ENCODE measurements at regions not wholly inside any gene's neighbourhood (a gene's known extent, or its start where the extent isn't known, plus 50 kb on each side); places are given as distances from the start of the nearest gene placed in this dataset.

DNA sequence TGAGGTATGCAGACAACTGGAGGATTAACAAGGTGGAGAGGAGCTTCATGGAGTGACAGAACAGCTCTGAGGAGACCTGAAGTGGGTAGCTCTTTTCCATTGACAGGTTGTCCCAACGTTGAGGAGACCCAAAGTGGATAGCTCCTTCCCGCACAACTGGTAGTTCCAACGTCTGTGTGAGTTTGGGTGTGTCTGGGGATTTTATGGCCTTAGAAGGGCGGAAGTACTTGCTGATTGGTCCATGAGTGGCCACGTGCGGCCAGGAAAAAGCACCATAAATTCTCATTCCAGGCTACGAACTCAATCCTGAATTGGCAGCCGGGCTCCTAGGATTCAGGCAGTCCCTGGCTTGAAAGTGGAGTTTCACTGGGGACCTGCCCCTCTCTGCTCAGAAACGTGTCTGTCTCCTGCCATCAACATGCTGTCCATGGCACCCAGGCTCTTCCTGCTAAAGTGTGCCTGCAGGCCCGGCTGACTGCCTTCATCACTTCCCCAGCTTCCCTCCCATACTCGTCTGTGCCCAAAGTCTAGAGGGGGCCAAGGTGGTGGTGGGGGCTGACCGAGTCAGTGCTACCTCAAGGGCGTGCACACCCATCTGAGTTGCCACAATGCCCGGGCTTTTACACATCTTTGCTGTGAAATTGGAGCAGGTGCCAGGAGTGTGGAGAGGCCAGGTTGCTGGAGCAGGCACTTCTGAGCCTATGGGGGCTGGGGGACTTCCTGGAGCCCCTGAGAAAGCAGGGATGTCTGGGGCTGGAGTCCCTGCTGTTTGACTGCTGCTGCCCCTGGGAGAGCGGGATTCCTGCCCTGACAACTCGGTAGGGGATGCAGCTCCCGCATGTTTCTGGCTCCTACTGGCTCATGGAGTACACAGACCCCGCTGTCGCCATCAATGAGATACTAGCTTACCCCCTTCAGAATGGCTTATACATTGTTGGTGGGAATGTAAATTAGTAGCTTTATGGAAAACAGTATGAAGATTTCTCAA is 2034.6 kb upstream of the ACO1 start:
- H3K4ac ChIP-seq (ENCODE audit: low read depth, low read length): no peak overlapping the region
- H2BK120ac ChIP-seq (ENCODE audit: low read depth, low read length, poor library complexity, severe bottlenecking): no peak overlapping the region
- TF ChIP-seq, protein P1, sequence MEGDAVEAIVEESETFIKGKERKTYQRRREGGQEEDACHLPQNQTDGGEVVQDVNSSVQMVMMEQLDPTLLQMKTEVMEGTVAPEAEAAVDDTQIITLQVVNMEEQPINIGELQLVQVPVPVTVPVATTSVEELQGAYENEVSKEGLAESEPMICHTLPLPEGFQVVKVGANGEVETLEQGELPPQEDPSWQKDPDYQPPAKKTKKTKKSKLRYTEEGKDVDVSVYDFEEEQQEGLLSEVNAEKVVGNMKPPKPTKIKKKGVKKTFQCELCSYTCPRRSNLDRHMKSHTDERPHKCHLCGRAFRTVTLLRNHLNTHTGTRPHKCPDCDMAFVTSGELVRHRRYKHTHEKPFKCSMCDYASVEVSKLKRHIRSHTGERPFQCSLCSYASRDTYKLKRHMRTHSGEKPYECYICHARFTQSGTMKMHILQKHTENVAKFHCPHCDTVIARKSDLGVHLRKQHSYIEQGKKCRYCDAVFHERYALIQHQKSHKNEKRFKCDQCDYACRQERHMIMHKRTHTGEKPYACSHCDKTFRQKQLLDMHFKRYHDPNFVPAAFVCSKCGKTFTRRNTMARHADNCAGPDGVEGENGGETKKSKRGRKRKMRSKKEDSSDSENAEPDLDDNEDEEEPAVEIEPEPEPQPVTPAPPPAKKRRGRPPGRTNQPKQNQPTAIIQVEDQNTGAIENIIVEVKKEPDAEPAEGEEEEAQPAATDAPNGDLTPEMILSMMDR (conservative IDR thresholded peaks at IDR 0.05): no peak
- H2BK15ac ChIP-seq (ENCODE audit: low read depth, low read length): no peak overlapping the region
- Mint-ChIP-seq H3K27ac (peak overlapping the region in 1 of 3 experiments; percentile 65; a peak in 1 of 7 replicates), H3K36me3 (ENCODE audit: insufficient read depth in 1 of 3, low read depth in 3 of 3) (no peaks in the 10 kb centered on the region; a peak in 2 of 7 replicates), H3K4me1 (no peaks in the 10 kb centered on the region), H3K27me3 (ENCODE audit: low read depth) (no peaks in the 10 kb centered on the region), H3K9me3 (peaks cover 0 to 4% of the 10 kb centered on the region in 2 experiments; a peak in 4 of 5 replicates), H3K4me3 (no peak overlapping the region)
- H3K79me1 ChIP-seq (ENCODE audit: insufficient read depth, low read depth, low read length, poor library complexity, severe bottlenecking): no peaks in the 10 kb centered on the region
- H3K27ac ChIP-seq (ENCODE audit: insufficient read length, low read depth, low read length): no peak overlapping the region
- H4K91ac ChIP-seq (ENCODE audit: insufficient read length, low read depth, low read length): no peak overlapping the region
- no peak overlapping the region for H2BK12ac ChIP-seq (ENCODE audit: insufficient read length, low read depth, low read length)
- no peak overlapping the region for H3K4me2 ChIP-seq (ENCODE audit: insufficient read depth, insufficient read length, low read length)
- H4K8ac ChIP-seq (replicated peaks; ENCODE audit: insufficient read length, low read depth, low read length): no peak overlapping the region
- no peaks in the 10 kb centered on the region for H3K79me2 ChIP-seq (ENCODE audit: insufficient read depth, low read length)
- DNase-seq: no peak
- H2AFZ ChIP-seq (ENCODE audit: low read length): no peak overlapping the region
- H2BK5ac ChIP-seq (ENCODE audit: insufficient read length, low read length): no peak overlapping the region
- H3K23me2 ChIP-seq (ENCODE audit: insufficient read length, low read depth, low read length, poor library complexity, severe bottlenecking): no peaks in the 10 kb centered on the region
- H3T11ph ChIP-seq (ENCODE audit: low read length): no peak overlapping the region
- no peak overlapping the region for H2BK20ac ChIP-seq (ENCODE audit: low read depth, low read length, poor library complexity, severe bottlenecking)
- H3K18ac ChIP-seq (ENCODE audit: insufficient read length, low read depth, low read length): no peak overlapping the region
- no peaks in the 10 kb centered on the region for H3K4me1 ChIP-seq (ENCODE audit: insufficient read depth, low read length)
- no peak overlapping the region for H3K56ac ChIP-seq (ENCODE audit: insufficient read length, low read depth, low read length)
- no peaks in the 10 kb centered on the region for H3K27me3 ChIP-seq (ENCODE audit: insufficient read depth, low read length)
- H4K20me1 ChIP-seq (ENCODE audit: control insufficient read depth, insufficient read depth, insufficient read length): no peaks in the 10 kb centered on the region
- no peak overlapping the region; the same call in 1 of the 2 replicates for H3K14ac ChIP-seq (ENCODE audit: insufficient read depth, low read length)
- no CpG with 5 or more reads among the region's 19 CpGs for WGBS (ENCODE audit: extremely low coverage, insufficient read length, low lambda C conversion rate)
- H3K9me3 ChIP-seq (ENCODE audit: control insufficient read depth, low read depth, low read length): no peaks in the 10 kb centered on the region
- no peak overlapping the region for H2AK5ac ChIP-seq (ENCODE audit: insufficient read length, low read length)
- no peak overlapping the region for H3K9ac ChIP-seq (ENCODE audit: extremely low read depth, insufficient read length, low read length)
- no peak overlapping the region for H3K23ac ChIP-seq (ENCODE audit: insufficient read length, low read depth, low read length)
- H4K5ac ChIP-seq (ENCODE audit: insufficient read length, low read depth, low read length): no peak overlapping the region

Measured in H9 (cell line).